ENCODE measurements at regions not wholly inside any gene's neighbourhood (a gene's known extent, or its start where the extent isn't known, plus 50 kb on each side); places are given as distances from the start of the nearest gene placed in this dataset.

GRCh38 chr6:50213146-50213545, 163.4 kb upstream of the DEFB112 start:
- intact Hi-C loops (cut with DNase I): no loop called here
- Histone ChIP-seq H3K9me3 (peaks cover 0 to 8% (median 0%) of the 10 kb centered on the region in 12 donors), H3K27ac (no peak overlapping the region), H3K4me3 (no peak overlapping the region), H3K4me1 (no peaks in the 10 kb centered on the region), H3K27me3 (no peaks in the 10 kb centered on the region), H3K36me3 (no peaks in the 10 kb centered on the region)
- no peak for DNase-seq
- 29 to 53% (median 44%) methylated on average over 1 of the region's 1 CpG for WGBS, 4 donors
- ATAC-seq: no peak
- TF ChIP-seq POLR2A (IDR thresholded peaks at IDR 0.05) (no peak), CTCF (IDR thresholded peaks at IDR 0.05) (no peak)

GRCh38 chr6:50214937-50215336, 165.2 kb upstream of the DEFB112 start:
- Histone ChIP-seq H3K4me1 (no peaks in the 10 kb centered on the region), H3K27ac (no peak overlapping the region), H3K9me3 (peaks cover 0 to 3% (median 0%) of the 10 kb centered on the region in 12 donors), H3K27me3 (no peaks in the 10 kb centered on the region), H3K4me3 (no peak overlapping the region), H3K36me3 (no peaks in the 10 kb centered on the region)
- intact Hi-C loops (cut with DNase I): no loop called here
- WGBS, 4 donors: 36 to 41% (median 40%) methylated on average over 2 of the region's 2 CpGs
- ATAC-seq (no peak), DNase-seq (no peak)
- TF ChIP-seq POLR2A (IDR thresholded peaks at IDR 0.05) (no peak), CTCF (IDR thresholded peaks at IDR 0.05) (no peak)

- Histone ChIP-seq H3K27ac (no peak overlapping the region), H3K4me3 (no peak overlapping the region), H3K27me3 (no peaks in the 10 kb centered on the region), H3K9me3 (no peaks in the 10 kb centered on the region), H3K36me3 (no peaks in the 10 kb centered on the region), H3K4me1 (no peaks in the 10 kb centered on the region)
- TF ChIP-seq POLR2A (IDR thresholded peaks at IDR 0.05) (no peak), CTCF (IDR thresholded peaks at IDR 0.05) (no peak)
- intact Hi-C loops (cut with DNase I): no loop called here
- no peak for DNase-seq
- ATAC-seq: no peak
- WGBS, 4 donors: 65 to 73% (median 68%) methylated on average over 3 of the region's 3 CpGs
Observed at GRCh38 chr6:50217841-50218240, 168.1 kb upstream of the DEFB112 start.

- Histone ChIP-seq H3K27me3 (no peaks in the 10 kb centered on the region), H3K9me3 (no peaks in the 10 kb centered on the region), H3K36me3 (no peaks in the 10 kb centered on the region), H3K27ac (no peak overlapping the region), H3K4me1 (no peaks in the 10 kb centered on the region), H3K4me3 (no peak overlapping the region)
- no peak for ATAC-seq
- intact Hi-C loops (cut with DNase I): no loop called here
- TF ChIP-seq POLR2A (IDR thresholded peaks at IDR 0.05): no peak
- no peak for TF ChIP-seq CTCF (IDR thresholded peaks at IDR 0.05)
- no peak for DNase-seq
Observed at GRCh38 chr6:50236164-50236563, 186.4 kb upstream of the DEFB112 start.

Measured in heart left ventricle (tissue), 16 donors.